ENCODE measurements at regions not wholly inside any gene's neighbourhood (a gene's known extent, or its start where the extent isn't known, plus 50 kb on each side); places are given as distances from the start of the nearest gene placed in this dataset.

DNA sequence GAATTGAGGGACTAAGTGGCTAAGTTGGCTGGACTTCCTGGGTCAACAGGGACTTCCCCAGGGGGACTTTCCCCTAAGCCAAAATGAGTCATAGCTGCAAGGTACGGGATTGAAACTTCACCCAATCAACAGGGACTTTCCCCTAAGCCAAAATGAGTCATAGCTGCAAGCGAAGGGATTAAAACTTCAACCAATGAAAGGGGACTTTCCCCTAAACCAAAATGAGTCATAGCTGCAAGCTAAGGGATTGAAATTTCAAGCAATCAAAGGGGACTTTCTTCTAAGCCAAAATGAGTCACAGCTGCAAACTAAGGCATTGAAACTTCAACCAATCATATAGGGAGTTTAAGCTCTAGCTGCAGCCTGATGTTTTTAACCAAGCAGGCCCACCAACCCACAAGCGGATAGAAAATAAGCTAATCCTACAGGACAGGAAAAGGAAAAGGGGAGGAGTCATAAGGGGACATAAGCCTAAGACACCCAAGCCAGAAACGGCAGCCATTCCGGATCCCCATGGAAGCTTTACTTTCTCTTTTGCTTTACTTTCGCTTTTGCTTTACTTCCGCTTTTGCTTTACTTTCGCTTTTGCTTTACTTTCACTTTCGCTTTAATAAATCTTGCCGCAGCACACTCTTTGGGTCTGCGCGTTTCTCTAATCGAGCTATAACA is 1375.4 kb upstream of the CELF4 start (continued):
- TF ChIP-seq, protein P1, sequence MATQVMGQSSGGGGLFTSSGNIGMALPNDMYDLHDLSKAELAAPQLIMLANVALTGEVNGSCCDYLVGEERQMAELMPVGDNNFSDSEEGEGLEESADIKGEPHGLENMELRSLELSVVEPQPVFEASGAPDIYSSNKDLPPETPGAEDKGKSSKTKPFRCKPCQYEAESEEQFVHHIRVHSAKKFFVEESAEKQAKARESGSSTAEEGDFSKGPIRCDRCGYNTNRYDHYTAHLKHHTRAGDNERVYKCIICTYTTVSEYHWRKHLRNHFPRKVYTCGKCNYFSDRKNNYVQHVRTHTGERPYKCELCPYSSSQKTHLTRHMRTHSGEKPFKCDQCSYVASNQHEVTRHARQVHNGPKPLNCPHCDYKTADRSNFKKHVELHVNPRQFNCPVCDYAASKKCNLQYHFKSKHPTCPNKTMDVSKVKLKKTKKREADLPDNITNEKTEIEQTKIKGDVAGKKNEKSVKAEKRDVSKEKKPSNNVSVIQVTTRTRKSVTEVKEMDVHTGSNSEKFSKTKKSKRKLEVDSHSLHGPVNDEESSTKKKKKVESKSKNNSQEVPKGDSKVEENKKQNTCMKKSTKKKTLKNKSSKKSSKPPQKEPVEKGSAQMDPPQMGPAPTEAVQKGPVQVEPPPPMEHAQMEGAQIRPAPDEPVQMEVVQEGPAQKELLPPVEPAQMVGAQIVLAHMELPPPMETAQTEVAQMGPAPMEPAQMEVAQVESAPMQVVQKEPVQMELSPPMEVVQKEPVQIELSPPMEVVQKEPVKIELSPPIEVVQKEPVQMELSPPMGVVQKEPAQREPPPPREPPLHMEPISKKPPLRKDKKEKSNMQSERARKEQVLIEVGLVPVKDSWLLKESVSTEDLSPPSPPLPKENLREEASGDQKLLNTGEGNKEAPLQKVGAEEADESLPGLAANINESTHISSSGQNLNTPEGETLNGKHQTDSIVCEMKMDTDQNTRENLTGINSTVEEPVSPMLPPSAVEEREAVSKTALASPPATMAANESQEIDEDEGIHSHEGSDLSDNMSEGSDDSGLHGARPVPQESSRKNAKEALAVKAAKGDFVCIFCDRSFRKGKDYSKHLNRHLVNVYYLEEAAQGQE (IDR thresholded peaks at IDR 0.05; ENCODE audit: low read depth, low read length): no peak
- TF ChIP-seq, protein P2, sequence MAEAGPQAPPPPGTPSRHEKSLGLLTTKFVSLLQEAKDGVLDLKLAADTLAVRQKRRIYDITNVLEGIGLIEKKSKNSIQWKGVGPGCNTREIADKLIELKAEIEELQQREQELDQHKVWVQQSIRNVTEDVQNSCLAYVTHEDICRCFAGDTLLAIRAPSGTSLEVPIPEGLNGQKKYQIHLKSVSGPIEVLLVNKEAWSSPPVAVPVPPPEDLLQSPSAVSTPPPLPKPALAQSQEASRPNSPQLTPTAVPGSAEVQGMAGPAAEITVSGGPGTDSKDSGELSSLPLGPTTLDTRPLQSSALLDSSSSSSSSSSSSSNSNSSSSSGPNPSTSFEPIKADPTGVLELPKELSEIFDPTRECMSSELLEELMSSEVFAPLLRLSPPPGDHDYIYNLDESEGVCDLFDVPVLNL (IDR thresholded peaks at IDR 0.05; ENCODE audit: low read depth, low read length): no peak
- TF ChIP-seq LARP7 (IDR thresholded peaks at IDR 0.05) (no peak), CTCF (IDR thresholded peaks at IDR 0.05 in 2 of 3, conservative IDR thresholded peaks at IDR 0.05 in 1 of 3; ENCODE audit: control insufficient read depth in 2 of 3, extremely low read depth in 1 of 3, insufficient read depth in 1 of 3, low read depth in 3 of 3, low read length in 3 of 3) (no peak), NR2C2 (IDR thresholded peaks at IDR 0.05; ENCODE audit: borderline replicate concordance, control insufficient read depth, insufficient read length, low read depth) (no peak), YBX1 (IDR thresholded peaks at IDR 0.05) (no peak), MEF2B (IDR thresholded peaks at IDR 0.05; ENCODE audit: partially characterized antibody, poor library complexity, severe bottlenecking) (peak; percentile 77), TARDBP (IDR thresholded peaks at IDR 0.05; ENCODE audit: borderline replicate concordance) (no peak), KLF5 (IDR thresholded peaks at IDR 0.05; ENCODE audit: partially characterized antibody) (peak; percentile 53), NBN (IDR thresholded peaks at IDR 0.05) (peak; percentile 67), CHD2 (IDR thresholded peaks at IDR 0.05; ENCODE audit: borderline replicate concordance, low read depth, low read length) (no peak)
- TF ChIP-seq, protein P3, sequence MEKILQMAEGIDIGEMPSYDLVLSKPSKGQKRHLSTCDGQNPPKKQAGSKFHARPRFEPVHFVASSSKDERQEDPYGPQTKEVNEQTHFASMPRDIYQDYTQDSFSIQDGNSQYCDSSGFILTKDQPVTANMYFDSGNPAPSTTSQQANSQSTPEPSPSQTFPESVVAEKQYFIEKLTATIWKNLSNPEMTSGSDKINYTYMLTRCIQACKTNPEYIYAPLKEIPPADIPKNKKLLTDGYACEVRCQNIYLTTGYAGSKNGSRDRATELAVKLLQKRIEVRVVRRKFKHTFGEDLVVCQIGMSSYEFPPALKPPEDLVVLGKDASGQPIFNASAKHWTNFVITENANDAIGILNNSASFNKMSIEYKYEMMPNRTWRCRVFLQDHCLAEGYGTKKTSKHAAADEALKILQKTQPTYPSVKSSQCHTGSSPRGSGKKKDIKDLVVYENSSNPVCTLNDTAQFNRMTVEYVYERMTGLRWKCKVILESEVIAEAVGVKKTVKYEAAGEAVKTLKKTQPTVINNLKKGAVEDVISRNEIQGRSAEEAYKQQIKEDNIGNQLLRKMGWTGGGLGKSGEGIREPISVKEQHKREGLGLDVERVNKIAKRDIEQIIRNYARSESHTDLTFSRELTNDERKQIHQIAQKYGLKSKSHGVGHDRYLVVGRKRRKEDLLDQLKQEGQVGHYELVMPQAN (conservative IDR thresholded peaks at IDR 0.05): no peak
- TF ChIP-seq, protein P4, sequence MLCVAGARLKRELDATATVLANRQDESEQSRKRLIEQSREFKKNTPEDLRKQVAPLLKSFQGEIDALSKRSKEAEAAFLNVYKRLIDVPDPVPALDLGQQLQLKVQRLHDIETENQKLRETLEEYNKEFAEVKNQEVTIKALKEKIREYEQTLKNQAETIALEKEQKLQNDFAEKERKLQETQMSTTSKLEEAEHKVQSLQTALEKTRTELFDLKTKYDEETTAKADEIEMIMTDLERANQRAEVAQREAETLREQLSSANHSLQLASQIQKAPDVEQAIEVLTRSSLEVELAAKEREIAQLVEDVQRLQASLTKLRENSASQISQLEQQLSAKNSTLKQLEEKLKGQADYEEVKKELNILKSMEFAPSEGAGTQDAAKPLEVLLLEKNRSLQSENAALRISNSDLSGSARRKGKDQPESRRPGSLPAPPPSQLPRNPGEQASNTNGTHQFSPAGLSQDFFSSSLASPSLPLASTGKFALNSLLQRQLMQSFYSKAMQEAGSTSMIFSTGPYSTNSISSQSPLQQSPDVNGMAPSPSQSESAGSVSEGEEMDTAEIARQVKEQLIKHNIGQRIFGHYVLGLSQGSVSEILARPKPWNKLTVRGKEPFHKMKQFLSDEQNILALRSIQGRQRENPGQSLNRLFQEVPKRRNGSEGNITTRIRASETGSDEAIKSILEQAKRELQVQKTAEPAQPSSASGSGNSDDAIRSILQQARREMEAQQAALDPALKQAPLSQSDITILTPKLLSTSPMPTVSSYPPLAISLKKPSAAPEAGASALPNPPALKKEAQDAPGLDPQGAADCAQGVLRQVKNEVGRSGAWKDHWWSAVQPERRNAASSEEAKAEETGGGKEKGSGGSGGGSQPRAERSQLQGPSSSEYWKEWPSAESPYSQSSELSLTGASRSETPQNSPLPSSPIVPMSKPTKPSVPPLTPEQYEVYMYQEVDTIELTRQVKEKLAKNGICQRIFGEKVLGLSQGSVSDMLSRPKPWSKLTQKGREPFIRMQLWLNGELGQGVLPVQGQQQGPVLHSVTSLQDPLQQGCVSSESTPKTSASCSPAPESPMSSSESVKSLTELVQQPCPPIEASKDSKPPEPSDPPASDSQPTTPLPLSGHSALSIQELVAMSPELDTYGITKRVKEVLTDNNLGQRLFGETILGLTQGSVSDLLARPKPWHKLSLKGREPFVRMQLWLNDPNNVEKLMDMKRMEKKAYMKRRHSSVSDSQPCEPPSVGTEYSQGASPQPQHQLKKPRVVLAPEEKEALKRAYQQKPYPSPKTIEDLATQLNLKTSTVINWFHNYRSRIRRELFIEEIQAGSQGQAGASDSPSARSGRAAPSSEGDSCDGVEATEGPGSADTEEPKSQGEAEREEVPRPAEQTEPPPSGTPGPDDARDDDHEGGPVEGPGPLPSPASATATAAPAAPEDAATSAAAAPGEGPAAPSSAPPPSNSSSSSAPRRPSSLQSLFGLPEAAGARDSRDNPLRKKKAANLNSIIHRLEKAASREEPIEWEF (IDR thresholded peaks at IDR 0.05; ENCODE audit: insufficient replicate concordance, low read depth, low read length): no peak

Measured in GM12878 (cell line).